Ascending aorta (tissue), 2 donors: ENCODE measurements at regions not wholly inside any gene's neighbourhood (a gene's known extent, or its start where the extent isn't known, plus 50 kb on each side); places are given as distances from the start of the nearest gene placed in this dataset.
"Not testable (repeated sequence)": the region's sequence is repeated elsewhere in the genome, so short reads cannot be mapped to it uniquely, and the experiment has no call there.

Experiments
- DNase-seq, 2 donors: peaks; one replicate each; pipeline ENCODE4 v3.0.0-alpha.2; 2019; ENCODE audit warnings: low spot score in 2 of 2
- H3K27ac ChIP-seq, 2 donors: fragments of 200-600 bp; sonication (generic); one replicate each; pipeline ENCODE4 v1.5.1; 2016 to 2017; ENCODE audit warnings: mild to moderate bottlenecking in 1 of 2
- H3K27me3 ChIP-seq: fragments of 200-600 bp; sonication (generic); one replicate; pipeline ENCODE4 v1.5.1; 2017
- H3K36me3 ChIP-seq, 2 donors: fragments of 200-600 bp; sonication (generic); one replicate each; pipeline ENCODE4 v1.5.1; 2016
- H3K4me1 ChIP-seq, 2 donors: fragments of 200-600 bp; sonication (generic); one replicate each; pipeline ENCODE4 v1.5.1; 2016 to 2017; ENCODE audit warnings: mild to moderate bottlenecking in 1 of 2
- H3K4me3 ChIP-seq, 2 donors: fragments of 200-600 bp; sonication (generic); one replicate each; pipeline ENCODE4 v1.5.1; 2016 to 2017; ENCODE audit warnings: mild to moderate bottlenecking in 1 of 2
- H3K9me3 ChIP-seq, 2 donors: fragments of 200-600 bp; sonication (generic); one replicate each; pipeline ENCODE4 v1.5.1; 2016
- intact Hi-C: fragments of 100-400 bp; cut with DNase I; formaldehyde crosslinking; loops from one replicate; pipeline ENCODE4 v1.15.1; 2023
- TF ChIP-seq, protein P1 (sequence below), 3 experiments: fragments of 200-600 bp in 2 of 3; fragments of 450-650 bp in 1 of 3; sonication (generic) in 2 of 3; IDR thresholded peaks; one replicate each; pipeline ENCODE4 v1.5.1; 2016 to 2019; ENCODE audit warnings: antibody characterized with exemption in 3 of 3, mild to moderate bottlenecking in 1 of 3, moderate library complexity in 1 of 3

DNA sequence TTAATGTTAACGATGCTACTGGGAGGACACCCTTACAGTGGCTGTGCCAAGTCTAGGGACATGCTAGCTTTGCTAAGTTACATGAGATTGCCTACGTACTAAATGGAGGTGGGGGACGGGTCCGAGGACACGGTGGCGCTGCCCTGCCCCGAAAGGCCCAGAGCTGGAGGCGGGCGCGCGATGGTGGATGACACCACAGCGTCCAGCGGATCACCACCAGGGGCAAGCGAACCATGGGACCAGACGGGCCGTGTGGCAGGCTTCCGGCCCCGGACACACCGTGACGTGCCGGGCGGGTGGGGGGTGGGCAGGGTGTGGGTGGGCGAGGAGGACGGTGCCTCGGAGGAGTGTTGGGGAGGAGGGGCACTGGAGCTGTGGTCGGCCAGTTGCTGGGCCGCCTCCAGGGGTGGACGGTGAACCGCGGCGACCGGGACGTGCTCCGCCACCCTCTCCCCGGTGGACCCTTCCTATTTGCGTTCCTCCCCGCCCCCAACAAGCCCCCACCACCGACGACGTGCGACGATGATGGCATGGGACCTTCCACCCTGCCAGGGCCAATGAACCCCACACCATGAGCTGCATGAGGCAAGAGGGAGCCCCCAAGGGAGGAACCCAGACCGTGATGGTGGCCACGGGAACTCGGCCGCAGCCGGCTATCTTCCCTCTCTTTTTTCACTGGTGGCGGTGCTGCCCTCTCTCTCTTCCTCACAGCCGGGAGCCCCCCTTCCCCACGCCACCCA is 773.3 kb upstream of the DEFB115 start:
- Histone ChIP-seq H3K9me3 (peaks cover 4 to 15% of the 10 kb centered on the region in 2 donors), H3K27me3 (no peaks in the 10 kb centered on the region), H3K4me1 (no peaks in the 10 kb centered on the region), H3K27ac (no peak overlapping the region), H3K36me3 (no peaks in the 10 kb centered on the region), H3K4me3 (no peak overlapping the region)
- intact Hi-C loops: no loop called here
- TF ChIP-seq, protein P1, sequence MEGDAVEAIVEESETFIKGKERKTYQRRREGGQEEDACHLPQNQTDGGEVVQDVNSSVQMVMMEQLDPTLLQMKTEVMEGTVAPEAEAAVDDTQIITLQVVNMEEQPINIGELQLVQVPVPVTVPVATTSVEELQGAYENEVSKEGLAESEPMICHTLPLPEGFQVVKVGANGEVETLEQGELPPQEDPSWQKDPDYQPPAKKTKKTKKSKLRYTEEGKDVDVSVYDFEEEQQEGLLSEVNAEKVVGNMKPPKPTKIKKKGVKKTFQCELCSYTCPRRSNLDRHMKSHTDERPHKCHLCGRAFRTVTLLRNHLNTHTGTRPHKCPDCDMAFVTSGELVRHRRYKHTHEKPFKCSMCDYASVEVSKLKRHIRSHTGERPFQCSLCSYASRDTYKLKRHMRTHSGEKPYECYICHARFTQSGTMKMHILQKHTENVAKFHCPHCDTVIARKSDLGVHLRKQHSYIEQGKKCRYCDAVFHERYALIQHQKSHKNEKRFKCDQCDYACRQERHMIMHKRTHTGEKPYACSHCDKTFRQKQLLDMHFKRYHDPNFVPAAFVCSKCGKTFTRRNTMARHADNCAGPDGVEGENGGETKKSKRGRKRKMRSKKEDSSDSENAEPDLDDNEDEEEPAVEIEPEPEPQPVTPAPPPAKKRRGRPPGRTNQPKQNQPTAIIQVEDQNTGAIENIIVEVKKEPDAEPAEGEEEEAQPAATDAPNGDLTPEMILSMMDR (IDR thresholded peaks at IDR 0.05): no peak
- no peak for DNase-seq

DNA sequence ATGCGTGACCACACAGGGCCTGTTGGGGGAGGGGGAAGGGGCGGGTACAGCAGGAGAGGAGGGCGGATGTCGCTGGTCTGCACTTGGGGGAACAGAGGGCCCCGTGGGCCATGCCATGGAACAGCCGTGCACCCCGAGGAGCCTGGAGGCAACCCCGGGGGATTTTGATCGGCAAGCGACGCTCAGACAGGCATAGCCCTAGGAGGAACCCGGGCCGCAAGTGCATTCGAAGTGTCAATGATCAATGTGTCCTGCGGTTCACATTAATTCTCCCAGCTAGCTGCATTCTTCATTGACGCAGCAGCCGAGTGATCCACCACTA is 772.8 kb upstream of the DEFB115 start:
- no peak for DNase-seq
- peaks cover 4 to 11% of the 10 kb centered on the region in 2 donors for H3K9me3 ChIP-seq
- H3K4me3 ChIP-seq: no peak overlapping the region
- TF ChIP-seq, protein P1 (IDR thresholded peaks at IDR 0.05): no peak
- H3K27ac ChIP-seq: no peak overlapping the region
- H3K27me3 ChIP-seq: no peaks in the 10 kb centered on the region
- H3K4me1 ChIP-seq: no peaks in the 10 kb centered on the region
- intact Hi-C loops: no loop called here
- H3K36me3 ChIP-seq: no peaks in the 10 kb centered on the region

DNA sequence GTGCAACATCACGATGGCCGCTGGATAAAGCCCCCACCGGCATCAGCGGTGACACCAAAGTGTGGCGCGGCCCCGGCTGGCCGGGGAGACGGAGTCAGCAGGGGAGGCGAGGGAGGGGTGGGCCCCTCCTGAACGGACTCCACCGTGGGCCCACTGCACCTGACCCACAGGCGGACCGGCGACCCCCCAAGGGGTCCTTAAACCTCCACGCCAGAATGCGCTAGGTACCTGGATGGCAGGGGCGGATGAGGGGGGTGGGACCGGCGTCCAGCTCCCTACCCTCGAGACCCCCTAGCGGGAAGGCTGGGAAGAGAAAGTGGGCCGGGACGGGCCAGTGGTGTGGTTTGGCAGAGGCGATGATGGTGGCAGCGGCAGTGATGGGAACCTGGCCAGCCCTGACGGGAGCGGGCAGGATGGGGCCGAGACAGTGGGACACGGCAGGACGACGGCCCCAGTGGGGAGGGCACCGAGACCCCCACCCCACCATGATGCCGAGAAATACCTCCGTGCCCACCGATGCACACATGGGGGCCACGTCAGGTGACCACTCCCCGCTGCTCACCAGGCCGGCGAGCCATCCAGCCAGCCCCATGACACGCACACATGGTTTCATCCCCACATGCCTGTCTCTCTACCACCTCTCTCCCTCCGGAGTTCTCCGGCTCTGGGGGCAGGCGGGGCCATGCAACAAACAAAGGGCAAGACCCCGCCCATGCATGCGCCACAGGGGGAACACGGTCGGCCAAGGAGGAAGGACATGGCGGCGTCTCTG is 771.9 kb upstream of the DEFB115 start:
- H3K9me3 ChIP-seq: peaks cover 4 to 11% of the 10 kb centered on the region in 2 donors

DNA sequence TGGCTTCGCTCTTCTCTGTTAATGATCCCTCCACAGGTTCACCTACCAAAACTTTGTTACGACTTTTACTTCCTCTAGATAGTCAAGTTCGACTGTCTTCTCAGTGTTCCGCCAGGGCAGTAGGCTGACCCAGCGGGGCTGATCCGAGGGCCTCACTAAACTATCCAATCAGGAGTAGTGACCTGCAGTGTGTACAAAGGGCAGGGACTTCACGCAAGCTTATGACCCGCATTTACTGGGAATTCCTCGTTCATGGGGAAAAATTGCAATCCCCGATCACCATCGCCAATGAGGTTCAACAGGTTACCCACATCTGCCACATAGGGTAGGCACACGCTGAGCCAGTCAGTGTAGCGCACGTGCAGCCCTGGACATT is 771.4 kb upstream of the DEFB115 start:
- Histone ChIP-seq H3K27me3 (no peaks in the 10 kb centered on the region), H3K27ac (no peak overlapping the region), H3K36me3 (no peaks in the 10 kb centered on the region), H3K4me1 (no peaks in the 10 kb centered on the region), H3K9me3 (peaks cover 4 to 10% of the 10 kb centered on the region in 2 donors), H3K4me3 (no peak overlapping the region)
- TF ChIP-seq, protein P1 (IDR thresholded peaks at IDR 0.05): no peak
- DNase-seq: no peak
- intact Hi-C loops: no loop called here

More for the DNA sequence above, 771.9 kb upstream of the DEFB115 start:
- H3K27me3 ChIP-seq: no peaks in the 10 kb centered on the region
- H3K4me1 ChIP-seq: no peaks in the 10 kb centered on the region
- H3K27ac ChIP-seq: no peak overlapping the region
- no peak overlapping the region for H3K4me3 ChIP-seq
- no peaks in the 10 kb centered on the region for H3K36me3 ChIP-seq
- TF ChIP-seq, protein P1 (IDR thresholded peaks at IDR 0.05): no peak
- intact Hi-C loops: no loop called here
- DNase-seq: no peak

DNA sequence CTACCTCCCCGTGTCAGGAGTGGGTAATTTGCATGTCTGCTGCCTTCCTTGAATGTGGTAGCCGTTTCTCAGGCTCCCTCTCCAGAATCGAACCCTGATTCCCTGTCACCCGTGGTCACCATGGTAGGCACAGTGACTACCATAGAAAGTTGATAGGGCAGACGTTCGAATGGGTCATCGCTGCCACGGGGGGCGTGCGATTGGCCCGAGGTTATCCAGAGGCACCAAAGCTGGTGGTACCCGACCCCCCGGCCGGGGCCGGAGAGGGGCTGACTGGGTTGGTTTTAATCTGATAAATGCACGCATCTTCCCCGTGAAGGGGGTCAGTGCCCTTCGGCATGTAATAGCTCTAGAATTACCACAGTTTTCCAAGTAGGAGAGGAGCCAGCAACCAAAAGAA is 770.0 kb upstream of the DEFB115 start:
- H3K27me3 ChIP-seq, H3K36me3 ChIP-seq, H3K27ac ChIP-seq, H3K4me3 ChIP-seq, DNase-seq, H3K4me1 ChIP-seq, intact Hi-C loops, H3K9me3 ChIP-seq: not testable (repeated sequence)
